MCF 10A (cell line): ENCODE measurements at regions not wholly inside any gene's neighbourhood (a gene's known extent, or its start where the extent isn't known, plus 50 kb on each side); places are given as distances from the start of the nearest gene placed in this dataset.

Experiments
- BruUV-seq: library from RNA; stranded (reverse); fragments of 400-500 nt; replicated peaks from 2 replicates; lab custom pipeline; 2021; lab: Mats Ljungman, UMichigan
- CTCF ChIA-PET: fragments of 300-600 bp; sonication (Branson Sonifier 250); formaldehyde crosslinking; extraction: SDS; loops from one replicate; lab custom pipeline; 2021; ENCODE audit warnings: antibody characterized with exemption, inconsistent platforms; lab: Yijun Ruan, JAX
- POLR2A ChIA-PET: fragments of 300-600, 350-650 bp; sonication (Branson Sonifier 250); formaldehyde crosslinking; extraction: SDS; loops from one replicate; lab custom pipeline; 2020; ENCODE audit warnings: antibody characterized with exemption, inconsistent platforms; lab: Yijun Ruan, JAX
- DNase-seq: peaks from one replicate; pipeline ENCODE4 v3.0.0-alpha.2; 2018; ENCODE audit not compliant: unreplicated experiment
- H3K27ac Mint-ChIP-seq: one replicate; pipeline ENCODE4 v1.8.0; 2022; ENCODE audit warnings: mild to moderate bottlenecking, low read depth, mixed read lengths; ENCODE audit not compliant: unreplicated experiment
- H3K27me3 Mint-ChIP-seq: one replicate; pipeline ENCODE4 v1.8.0; 2022; ENCODE audit warnings: mixed read lengths; ENCODE audit not compliant: insufficient read depth, unreplicated experiment
- H3K36me3 Mint-ChIP-seq: one replicate; pipeline ENCODE4 v1.8.0; 2022; ENCODE audit warnings: mild to moderate bottlenecking, moderate library complexity, mixed read lengths; ENCODE audit not compliant: insufficient read depth, unreplicated experiment
- H3K4me1 Mint-ChIP-seq: one replicate; pipeline ENCODE4 v1.8.0; 2022; ENCODE audit warnings: mixed read lengths; ENCODE audit not compliant: insufficient read depth, unreplicated experiment
- H3K4me3 Mint-ChIP-seq: one replicate; pipeline ENCODE4 v1.8.0; 2022; ENCODE audit warnings: mild to moderate bottlenecking, moderate library complexity, mixed read lengths; ENCODE audit not compliant: unreplicated experiment
- H3K9me3 Mint-ChIP-seq: one replicate; pipeline ENCODE4 v1.8.0; 2022; ENCODE audit warnings: mixed read lengths; ENCODE audit not compliant: unreplicated experiment
- CTCF ChIP-seq: fragments of 200-600 bp; IDR thresholded peaks from one replicate; pipeline ENCODE4 v1.8.0; 2022; ENCODE audit warnings: antibody characterized with exemption, mild to moderate bottlenecking; ENCODE audit not compliant: unreplicated experiment
- intact Hi-C: fragments of 100-400 bp; cut with micrococcal nuclease; formaldehyde crosslinking; loops from 2 replicates; pipeline ENCODE4 v1.14.1; 2022

- Mint-ChIP-seq H3K4me1 (peaks cover 7% of the 10 kb centered on the region), H3K36me3 (peaks cover 13% of the 10 kb centered on the region), H3K27ac (no peak overlapping the region), H3K9me3 (no peaks in the 10 kb centered on the region), H3K4me3 (peak overlapping the region; percentile 79), H3K27me3 (no peaks in the 10 kb centered on the region)
- CTCF ChIA-PET = interaction anchor here (0.6 to 6.5 kb wide), 14 partner anchors 10 to 557 kb away, joined by 4 to 85 read pairs (median 6); no protein-coding TSS in a partner anchor
- no peak for TF ChIP-seq CTCF
- DNase-seq = no peak
- BruUV-seq = no TSS peak
- POLR2A ChIA-PET = interaction anchor here (0.5 to 4.5 kb wide), 26 partner anchors 10 to 227 kb away, joined by 3 to 25 read pairs (median 5); partner anchors contain the start of gene BBX
- intact Hi-C loops = loop anchor here (1.0 to 5.0 kb wide), 5 partner anchors 92 to 224 kb away; no protein-coding TSS in a partner anchor
Measured at GRCh38 chr3:107430996-107431245, 53.7 kb downstream of the CCDC54 start.

GRCh38 chr3:107431246-107432012, 54.2 kb downstream of the CCDC54 start:
- ChIA-PET POLR2A (interaction anchor here (0.5 to 4.5 kb wide), 27 partner anchors 10 to 226 kb away, joined by 3 to 25 read pairs (median 5); partner anchors contain the start of gene BBX), CTCF (interaction anchor here (0.7 to 6.5 kb wide), 8 partner anchors 11 to 195 kb away, joined by 4 to 85 read pairs (median 8); no protein-coding TSS in a partner anchor)
- Mint-ChIP-seq H3K36me3 (peaks cover 13% of the 10 kb centered on the region), H3K4me1 (peaks cover 7% of the 10 kb centered on the region), H3K9me3 (no peaks in the 10 kb centered on the region), H3K27ac (peak overlapping the region; percentile 88), H3K4me3 (peak overlapping the region; percentile 79), H3K27me3 (no peaks in the 10 kb centered on the region)
- intact Hi-C loops = loop anchor here (1.0 to 5.0 kb wide), 3 partner anchors 92 to 225 kb away; no protein-coding TSS in a partner anchor
- TF ChIP-seq CTCF = no peak
- DNase-seq = peak; percentile 81
- no TSS peak for BruUV-seq

- peak; percentile 36 for DNase-seq
- POLR2A ChIA-PET = interaction anchor here (0.6 to 4.5 kb wide), 18 partner anchors 9 to 801 kb away, joined by 3 to 25 read pairs (median 5); no protein-coding TSS in a partner anchor
- intact Hi-C loops = loop anchor here (5.0 kb wide), 1 partner anchor 140 kb away; no protein-coding TSS in a partner anchor
Measured at GRCh38 chr3:107432013-107432515, 54.8 kb downstream of the CCDC54 start.

More at GRCh38 chr3:107432013-107432515, 54.8 kb downstream of the CCDC54 start:
- TF ChIP-seq CTCF = no peak
- peaks cover 7% of the 10 kb centered on the region for H3K4me1 Mint-ChIP-seq
- CTCF ChIA-PET = interaction anchor here (0.6 to 6.5 kb wide), 5 partner anchors 11 to 197 kb away, joined by 3 to 85 read pairs (median 10); no protein-coding TSS in a partner anchor
- no peaks in the 10 kb centered on the region for H3K9me3 Mint-ChIP-seq
- H3K4me3 Mint-ChIP-seq = peak overlapping the region; percentile 79
- BruUV-seq = TSS peak; percentile 84
- peak overlapping the region; percentile 88 for H3K27ac Mint-ChIP-seq
- no peaks in the 10 kb centered on the region for H3K27me3 Mint-ChIP-seq
- peaks cover 13% of the 10 kb centered on the region for H3K36me3 Mint-ChIP-seq
